ENCODE measurements at regions not wholly inside any gene's neighbourhood (a gene's known extent, or its start where the extent isn't known, plus 50 kb on each side); places are given as distances from the start of the nearest gene placed in this dataset.

GRCh38 chr2:60400462-60401246 lies 152.8 kb downstream of the BCL11A start:
- H3K4me2 ChIP-seq (replicated peaks; ENCODE audit: low read depth, low read length, poor library complexity, severe bottlenecking): peak overlapping the region; percentile 49
- WGBS (ENCODE audit: insufficient coverage): 20% methylated on average over 6 of the region's 7 CpGs
- DNase-seq (no peak), ATAC-seq (ENCODE audit: low read depth) (peak; percentile 56)
- H3K4me1 ChIP-seq (ENCODE audit: control insufficient read depth in 2 of 2, insufficient read depth in 2 of 2, low read length in 2 of 2): peaks cover 25 to 38% of the 10 kb centered on the region in 2 donors
- H3K9me3 ChIP-seq (ENCODE audit: control extremely low read depth in 1 of 3, control insufficient read depth in 2 of 3, insufficient read depth in 1 of 3, low read length in 2 of 3): no peaks in the 10 kb centered on the region
- intact Hi-C loops (cut with micrococcal nuclease): no loop called here
- Mint-ChIP-seq H3K4me3 (peak overlapping the region; percentile 70), H3K27me3 (no peaks in the 10 kb centered on the region), H3K4me1 (peaks cover 62% of the 10 kb centered on the region), H3K9me3 (ENCODE audit: insufficient read depth) (no peaks in the 10 kb centered on the region), H3K27ac (peak overlapping the region; percentile 91)
- peaks cover 0 to 6% of the 10 kb centered on the region in 2 experiments for H3K36me3 ChIP-seq (replicated peaks in 1 of 2; ENCODE audit: control extremely low read depth in 1 of 2, control insufficient read depth in 1 of 2, extremely low read depth in 1 of 2, insufficient read depth in 2 of 2, low read length in 1 of 2)
- peaks cover 21% of the 10 kb centered on the region for H3K79me2 ChIP-seq (ENCODE audit: control insufficient read depth, insufficient read depth, low read length)
- ChIA-PET POLR2A (interaction anchor here (0.6 to 0.7 kb wide), 2 partner anchors 9 to 67 kb away, joined by 4 to 11 read pairs; no protein-coding TSS in a partner anchor), CTCF (interaction anchor here (1.0 to 1.2 kb wide), 2 partner anchors 11 to 39 kb away, joined by 3 read pairs; no protein-coding TSS in a partner anchor)
- peak overlapping the region; percentile 38 to 65 for H3K27ac ChIP-seq (ENCODE audit: low read length in 2 of 2)
- H3K9ac ChIP-seq (ENCODE audit: low read length): peak overlapping the region; percentile 28
- no peaks in the 10 kb centered on the region for H4K20me1 ChIP-seq (ENCODE audit: control insufficient read depth, insufficient read depth, low read length, poor library complexity, severe bottlenecking)
- H2AFZ ChIP-seq (ENCODE audit: insufficient read depth, low read depth, low read length, poor library complexity, severe bottlenecking): peak overlapping the region; percentile 78
- TF ChIP-seq EZH2 (IDR thresholded peaks at IDR 0.05; ENCODE audit: borderline replicate concordance, insufficient read depth, low read depth, low read length, poor library complexity, severe bottlenecking): no peak
- TF ChIP-seq, protein P1, sequence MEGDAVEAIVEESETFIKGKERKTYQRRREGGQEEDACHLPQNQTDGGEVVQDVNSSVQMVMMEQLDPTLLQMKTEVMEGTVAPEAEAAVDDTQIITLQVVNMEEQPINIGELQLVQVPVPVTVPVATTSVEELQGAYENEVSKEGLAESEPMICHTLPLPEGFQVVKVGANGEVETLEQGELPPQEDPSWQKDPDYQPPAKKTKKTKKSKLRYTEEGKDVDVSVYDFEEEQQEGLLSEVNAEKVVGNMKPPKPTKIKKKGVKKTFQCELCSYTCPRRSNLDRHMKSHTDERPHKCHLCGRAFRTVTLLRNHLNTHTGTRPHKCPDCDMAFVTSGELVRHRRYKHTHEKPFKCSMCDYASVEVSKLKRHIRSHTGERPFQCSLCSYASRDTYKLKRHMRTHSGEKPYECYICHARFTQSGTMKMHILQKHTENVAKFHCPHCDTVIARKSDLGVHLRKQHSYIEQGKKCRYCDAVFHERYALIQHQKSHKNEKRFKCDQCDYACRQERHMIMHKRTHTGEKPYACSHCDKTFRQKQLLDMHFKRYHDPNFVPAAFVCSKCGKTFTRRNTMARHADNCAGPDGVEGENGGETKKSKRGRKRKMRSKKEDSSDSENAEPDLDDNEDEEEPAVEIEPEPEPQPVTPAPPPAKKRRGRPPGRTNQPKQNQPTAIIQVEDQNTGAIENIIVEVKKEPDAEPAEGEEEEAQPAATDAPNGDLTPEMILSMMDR (IDR thresholded peaks at IDR 0.05): no peak
- no peaks in the 10 kb centered on the region for H3K27me3 ChIP-seq (replicated peaks in 1 of 4; ENCODE audit: control extremely low read depth in 1 of 4, control insufficient read depth in 3 of 4, insufficient read depth in 4 of 4, low read length in 3 of 4)
- H3K4me3 ChIP-seq (ENCODE audit: control extremely low read depth in 1 of 5, extremely low read depth in 1 of 5, insufficient read depth in 1 of 5, low read depth in 2 of 5, low read length in 4 of 5): no peak overlapping the region

- Mint-ChIP-seq H3K9me3 (ENCODE audit: insufficient read depth) (no peaks in the 10 kb centered on the region), H3K4me1 (peaks cover 56% of the 10 kb centered on the region), H3K27ac (no peak overlapping the region), H3K4me3 (no peak overlapping the region), H3K27me3 (no peaks in the 10 kb centered on the region)
- TF ChIP-seq, protein P1 (IDR thresholded peaks at IDR 0.05): no peak
- TF ChIP-seq EZH2 (IDR thresholded peaks at IDR 0.05; ENCODE audit: borderline replicate concordance, insufficient read depth, low read depth, low read length, poor library complexity, severe bottlenecking): no peak
- Histone ChIP-seq H3K4me2 (replicated peaks; ENCODE audit: low read depth, low read length, poor library complexity, severe bottlenecking) (no peak overlapping the region), H3K79me2 (ENCODE audit: control insufficient read depth, insufficient read depth, low read length) (peaks cover 23% of the 10 kb centered on the region), H4K20me1 (ENCODE audit: control insufficient read depth, insufficient read depth, low read length, poor library complexity, severe bottlenecking) (no peaks in the 10 kb centered on the region), H3K27ac (ENCODE audit: low read length in 2 of 2) (no peak overlapping the region), H3K4me1 (ENCODE audit: control insufficient read depth in 2 of 2, insufficient read depth in 2 of 2, low read length in 2 of 2) (peaks cover 36 to 43% of the 10 kb centered on the region in 2 donors), H3K9ac (ENCODE audit: low read length) (no peak overlapping the region), H3K4me3 (ENCODE audit: control extremely low read depth in 1 of 5, extremely low read depth in 1 of 5, insufficient read depth in 1 of 5, low read depth in 2 of 5, low read length in 4 of 5) (no peak overlapping the region), H3K36me3 (replicated peaks in 1 of 2; ENCODE audit: control extremely low read depth in 1 of 2, control insufficient read depth in 1 of 2, extremely low read depth in 1 of 2, insufficient read depth in 2 of 2, low read length in 1 of 2) (peaks cover 0 to 2% of the 10 kb centered on the region in 2 experiments), H3K27me3 (replicated peaks in 1 of 4; ENCODE audit: control extremely low read depth in 1 of 4, control insufficient read depth in 3 of 4, insufficient read depth in 4 of 4, low read length in 3 of 4) (no peaks in the 10 kb centered on the region), H2AFZ (ENCODE audit: insufficient read depth, low read depth, low read length, poor library complexity, severe bottlenecking) (no peak overlapping the region), H3K9me3 (ENCODE audit: control extremely low read depth in 1 of 3, control insufficient read depth in 2 of 3, insufficient read depth in 1 of 3, low read length in 2 of 3) (no peaks in the 10 kb centered on the region)
- ATAC-seq (ENCODE audit: low read depth) (no peak), DNase-seq (no peak)
- no CpG with 5 or more reads among the region's 2 CpGs for WGBS (ENCODE audit: insufficient coverage)
- ChIA-PET CTCF (interaction anchor here (1.1 kb wide), 1 partner anchor 17 kb away, joined by 3 read pairs; no protein-coding TSS in a partner anchor), POLR2A (no interaction called here)
- intact Hi-C loops (cut with micrococcal nuclease): no loop called here
These were observed 159.0 kb downstream of the BCL11A start for GRCh38 chr2:60394463-60394862.
